CD4-positive, alpha-beta T cell treated with Interleukin-15 for 4 hours (primary cell): ENCODE measurements at regions not wholly inside any gene's neighbourhood (a gene's known extent, or its start where the extent isn't known, plus 50 kb on each side); places are given as distances from the start of the nearest gene placed in this dataset.
A peak's percentile ranks its signal among the peaks of the same experiment; 100 is the strongest.
"Not testable (repeated sequence)": the region's sequence is repeated elsewhere in the genome, so short reads cannot be mapped to it uniquely, and the experiment has no call there.

ENCODE experiments used
- DNase-seq: peaks from one replicate; pipeline ENCODE4 v3.0.0-alpha.2; 2020; ENCODE audit warnings: low spot score

DNA sequence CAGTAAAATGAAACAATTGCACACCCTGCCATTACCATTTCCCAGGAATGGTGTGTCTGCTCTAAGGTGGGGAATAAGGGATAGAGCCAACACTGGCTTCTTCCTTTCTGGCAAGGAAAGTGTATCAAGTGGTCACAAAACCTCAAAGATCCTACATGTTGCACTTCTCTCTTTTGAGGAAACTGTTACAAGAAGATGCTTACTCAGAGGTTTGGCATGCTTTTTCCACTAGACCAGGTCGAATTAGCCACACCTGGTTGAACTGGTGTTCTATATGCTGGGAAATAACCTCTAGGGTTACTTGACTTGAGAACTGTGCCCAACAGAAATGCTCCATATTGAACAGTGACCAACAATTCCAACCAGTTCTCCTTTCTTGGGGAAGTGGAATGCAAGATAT, 102.9 kb downstream of the LRRN1 start:
- DNase-seq = no peak

GRCh38 chr3:3906171-3906570, 106.9 kb downstream of the LRRN1 start:
- no peak for DNase-seq

- DNase-seq = no peak
Observed at GRCh38 chr3:3907023-3907422, 107.8 kb downstream of the LRRN1 start.

GRCh38 chr3:3918763-3919162, 119.5 kb downstream of the LRRN1 start:
- DNase-seq = no peak

GRCh38 chr3:3919316-3919715, 120.1 kb downstream of the LRRN1 start:
- DNase-seq = no peak

DNA sequence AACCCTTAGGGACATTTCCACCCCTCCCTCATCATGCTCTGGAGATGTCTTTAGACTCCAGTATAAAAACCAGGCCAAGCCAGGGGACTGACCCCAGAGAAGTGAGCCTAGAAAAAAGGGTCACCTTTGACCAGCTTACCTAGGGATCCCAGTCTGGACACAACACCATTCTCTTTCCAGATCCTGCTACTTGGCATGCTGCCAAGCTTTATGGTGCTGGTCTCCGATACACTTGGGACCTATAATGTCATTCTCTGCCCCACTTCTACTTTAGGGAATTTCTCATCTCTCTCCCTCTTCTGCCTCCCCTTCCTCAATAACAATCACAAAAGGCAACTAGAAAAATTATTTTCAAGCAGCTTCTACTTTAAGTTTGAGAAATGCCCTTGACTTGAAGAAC, 124.4 kb downstream of the LRRN1 start:
- no peak for DNase-seq

- no peak for DNase-seq
Observed at GRCh38 chr3:3927198-3927597, 128.0 kb downstream of the LRRN1 start.

GRCh38 chr3:3927965-3928364, 128.7 kb downstream of the LRRN1 start:
- no peak for DNase-seq

DNA sequence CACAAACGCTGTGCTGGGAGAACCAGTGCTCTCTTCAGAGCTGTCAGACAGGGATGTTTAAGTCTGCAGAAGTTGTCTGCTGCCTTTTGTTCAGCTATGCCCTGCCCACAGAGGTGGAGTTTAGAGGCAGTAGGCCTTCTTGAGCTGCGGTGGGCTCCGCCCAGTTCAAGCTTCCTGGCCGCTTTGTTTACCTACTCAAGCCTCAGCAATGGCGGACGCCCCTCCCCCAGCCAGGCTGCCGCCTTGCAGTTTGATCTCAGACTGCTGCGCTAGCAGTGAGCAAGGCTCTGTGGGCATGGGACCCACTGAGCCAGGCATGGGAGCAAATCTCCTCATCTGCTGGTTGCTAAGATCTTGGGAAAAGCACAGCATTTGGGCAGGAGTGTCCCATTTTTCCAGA, 142.1 kb downstream of the LRRN1 start:
- not testable (repeated sequence) for DNase-seq

GRCh38 chr3:3951071-3951470, 151.8 kb downstream of the LRRN1 start:
- no peak for DNase-seq

DNA sequence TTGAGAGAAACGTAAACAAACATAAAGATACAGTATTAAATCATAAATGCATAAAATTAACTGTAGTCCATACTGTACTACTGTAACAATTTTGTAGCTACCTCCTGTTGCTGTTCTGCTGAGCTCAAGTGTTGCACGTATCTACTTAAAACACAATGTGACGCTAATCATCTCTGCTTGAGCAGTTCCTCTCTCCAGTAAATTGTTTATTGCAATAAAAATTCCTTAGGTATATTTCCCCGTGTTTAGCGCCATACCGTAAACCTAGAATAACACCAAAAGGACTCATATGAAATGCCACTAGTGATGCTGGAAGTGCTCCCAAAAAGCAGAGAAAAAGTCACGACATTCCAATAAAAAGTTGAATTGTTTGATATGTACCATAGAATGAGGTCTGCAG, 152.3 kb downstream of the LRRN1 start:
- DNase-seq = no peak

DNA sequence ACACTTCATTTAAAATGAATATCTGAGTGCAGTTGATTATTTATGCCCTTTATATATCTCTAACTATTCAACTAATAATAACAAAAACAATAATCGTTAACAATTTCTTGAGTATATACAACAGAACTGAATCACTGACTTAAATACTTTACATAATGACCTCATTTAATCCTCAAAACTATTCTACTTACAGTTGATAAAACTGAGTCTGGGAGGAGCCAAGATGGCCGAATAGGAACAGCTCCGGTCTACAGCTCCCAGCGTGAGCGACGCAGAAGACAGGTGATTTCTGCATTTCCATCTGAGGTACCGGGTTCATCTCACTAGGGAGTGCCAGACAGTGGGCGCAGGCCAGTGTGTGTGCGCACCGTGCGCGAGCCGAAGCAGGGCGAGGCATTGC, 163.6 kb downstream of the LRRN1 start:
- not testable (repeated sequence) for DNase-seq

- DNase-seq = no peak
Observed at GRCh38 chr3:3984053-3984452, 184.8 kb downstream of the LRRN1 start.

GRCh38 chr3:3991598-3991997, 192.4 kb downstream of the LRRN1 start:
- no peak for DNase-seq

GRCh38 chr3:3992312-3992874, 193.2 kb downstream of the LRRN1 start:
- DNase-seq = no peak

DNA sequence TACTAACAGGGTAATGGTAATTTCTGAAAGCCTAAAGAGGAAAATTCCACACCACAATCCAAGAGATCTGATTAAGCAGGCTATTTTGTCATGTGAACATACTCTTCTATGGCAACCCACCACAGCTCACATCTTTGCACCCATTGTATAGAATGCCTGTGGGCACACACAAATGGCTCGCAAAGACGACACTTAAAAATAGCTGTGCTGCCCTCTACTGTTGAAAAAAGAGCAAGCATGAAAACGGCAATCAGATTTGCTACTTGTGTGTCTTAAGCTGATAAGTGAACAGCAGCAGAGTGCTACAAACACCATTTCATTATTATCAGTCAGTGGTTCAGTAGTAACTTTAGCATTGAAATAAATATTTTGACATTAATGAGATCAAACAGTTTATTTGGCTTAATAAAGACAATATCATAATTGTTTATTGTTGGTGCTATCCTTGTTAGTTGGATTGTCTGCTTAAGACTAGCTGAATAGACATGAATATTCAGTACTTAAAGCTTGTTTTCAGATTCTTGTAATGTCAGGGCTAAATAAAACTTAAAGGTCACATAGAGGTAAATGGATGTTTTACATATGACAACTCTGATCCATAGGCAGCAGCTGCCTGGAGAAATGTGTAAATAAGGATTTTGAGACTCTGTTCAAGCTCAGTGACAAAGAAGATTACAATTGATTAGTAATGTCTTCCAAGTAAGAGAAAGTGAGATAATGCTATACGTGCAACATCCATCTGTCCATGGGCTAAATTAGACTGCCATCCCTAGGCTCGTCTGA, 199.1 kb downstream of the LRRN1 start:
- DNase-seq = peak; percentile 17

- not testable (repeated sequence) for DNase-seq
Observed at GRCh38 chr3:3999340-3999739, 200.1 kb downstream of the LRRN1 start.

- no peak for DNase-seq
Observed at GRCh38 chr3:4001976-4002375, 202.7 kb downstream of the LRRN1 start.

DNA sequence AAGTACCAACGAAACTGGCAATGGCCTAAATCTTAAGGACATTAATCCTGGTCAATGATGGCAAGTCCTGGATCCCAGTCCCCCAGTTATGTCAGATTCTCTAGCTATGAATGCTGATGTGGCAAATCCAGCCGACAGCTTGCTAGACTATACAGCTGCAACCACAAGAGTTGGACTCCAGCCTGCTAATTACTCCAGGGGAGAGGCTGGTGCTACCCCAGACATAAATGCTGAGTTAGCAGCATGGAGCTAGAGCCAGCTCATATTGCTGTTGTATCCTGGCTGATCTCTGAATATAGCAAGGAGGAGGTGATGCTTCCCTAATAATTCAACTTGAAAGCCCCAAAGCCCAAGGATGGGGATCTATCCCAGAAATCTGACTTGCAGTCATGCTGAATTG, 207.1 kb downstream of the LRRN1 start:
- DNase-seq = no peak

- no peak for DNase-seq
Observed at GRCh38 chr3:4008205-4008604, 209.0 kb downstream of the LRRN1 start.

- no peak for DNase-seq
Observed at GRCh38 chr3:4011166-4011565, 211.9 kb downstream of the LRRN1 start.

GRCh38 chr3:4015426-4015825, 216.2 kb downstream of the LRRN1 start:
- no peak for DNase-seq

DNA sequence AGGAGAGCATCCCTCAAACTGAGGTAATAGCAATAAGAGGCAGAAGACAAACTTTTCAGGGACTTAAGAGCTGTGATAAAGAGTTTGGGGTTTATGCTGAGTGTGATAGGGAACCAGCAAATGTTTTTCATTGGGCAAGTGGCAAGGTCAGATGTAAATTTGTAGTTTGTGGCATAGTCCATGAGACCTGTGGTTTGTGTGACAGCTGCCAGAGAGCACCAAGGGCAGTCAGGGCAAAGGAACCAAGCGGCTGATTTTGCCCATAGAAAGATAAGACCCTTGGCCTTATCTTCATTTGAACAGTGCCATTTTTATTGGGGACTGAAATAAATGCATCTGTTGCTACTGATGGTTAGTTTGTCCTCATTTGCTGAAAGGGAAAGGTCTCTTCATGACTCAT, 220.3 kb downstream of the LRRN1 start:
- no peak for DNase-seq

GRCh38 chr3:4021162-4021561, 221.9 kb downstream of the LRRN1 start:
- DNase-seq = no peak
